IMR-90 (cell line): ENCODE measurements at regions not wholly inside any gene's neighbourhood (a gene's known extent, or its start where the extent isn't known, plus 50 kb on each side); places are given as distances from the start of the nearest gene placed in this dataset.

ENCODE experiments used
- ATAC-seq: fragments of 200-7000 bp; cut with Tn5 transposase; 2 replicates; pipeline ENCODE4 v1.9.1; 2020; ENCODE audit warnings: low read depth, mild to moderate bottlenecking, moderate library complexity
- BruUV-seq: library from RNA; stranded (reverse); fragments of 400-500 nt; replicated peaks from 2 replicates; lab custom pipeline; 2021; lab: Mats Ljungman, UMichigan
- CTCF ChIA-PET: fragments of 300-600 bp; formaldehyde crosslinking; extraction: SDS; loops from one replicate; lab custom pipeline; 2021; ENCODE audit warnings: antibody characterized with exemption; lab: Yijun Ruan, JAX
- POLR2A ChIA-PET: fragments of 300-600 bp; sonication (Branson Sonifier 250); formaldehyde crosslinking; loops from one replicate; lab custom pipeline; 2022; ENCODE audit warnings: antibody characterized with exemption; ENCODE audit not compliant: unreplicated experiment; lab: Charles Lee
- DNase-seq: peaks from one replicate; pipeline ENCODE4 v3.0.0; 2013
- H2AFZ ChIP-seq: replicated peaks from 2 replicates; pipeline ENCODE3; 2013; ENCODE audit warnings: low read length, mild to moderate bottlenecking; ENCODE audit not compliant: poor library complexity
- H2AK5ac ChIP-seq: 2 replicates; pipeline ENCODE4 v1.6.1; 2013; ENCODE audit warnings: low read depth, low read length, inconsistent platforms
- H2AK9ac ChIP-seq: replicated peaks from 2 replicates; pipeline ENCODE3; 2013; ENCODE audit warnings: mild to moderate bottlenecking, low read depth, low read length, moderate library complexity; ENCODE audit not compliant: poor library complexity
- H2BK120ac ChIP-seq: 2 replicates; pipeline ENCODE4 v1.6.1; 2013; ENCODE audit warnings: low read depth, low read length, inconsistent platforms
- H2BK15ac ChIP-seq: 3 replicates; pipeline ENCODE4 v1.6.1; 2013; ENCODE audit warnings: low read depth, low read length, inconsistent platforms
- H2BK20ac ChIP-seq: 2 replicates; pipeline ENCODE4 v1.6.1; 2013; ENCODE audit warnings: low read depth, mild to moderate bottlenecking, inconsistent platforms, low read length, moderate library complexity
- H2BK5ac ChIP-seq: 2 replicates; pipeline ENCODE4 v1.6.1; 2013; ENCODE audit warnings: mild to moderate bottlenecking, low read depth, low read length, inconsistent platforms; ENCODE audit not compliant: poor library complexity, severe bottlenecking
- H3K14ac ChIP-seq: replicated peaks from 2 replicates; pipeline ENCODE4 v1.6.1; 2013; ENCODE audit warnings: low read depth, low read length, inconsistent platforms
- H3K18ac ChIP-seq: 2 replicates; pipeline ENCODE4 v1.6.1; 2013; ENCODE audit warnings: low read depth, low read length, control low read depth
- H3K23ac ChIP-seq: 2 replicates; pipeline ENCODE4 v1.6.1; 2013; ENCODE audit warnings: low read depth, low read length, inconsistent platforms
- H3K27ac ChIP-seq: 2 replicates; pipeline ENCODE4 v1.5.1; 2013; ENCODE audit warnings: mild to moderate bottlenecking, control low read depth, low read length; ENCODE audit not compliant: insufficient read depth
- H3K27me3 ChIP-seq: 2 replicates; pipeline ENCODE4 v1.6.1; 2013; ENCODE audit warnings: low read length; ENCODE audit not compliant: control insufficient read depth, insufficient read depth
- H3K36me3 ChIP-seq: 2 replicates; pipeline ENCODE4 v1.6.1; 2013; ENCODE audit warnings: low read length, mixed read lengths; ENCODE audit not compliant: control insufficient read depth, insufficient read depth
- H3K4ac ChIP-seq: 2 replicates; pipeline ENCODE4 v1.6.1; 2013; ENCODE audit warnings: low read depth, low read length, inconsistent platforms
- H3K4me1 ChIP-seq: 2 replicates; pipeline ENCODE4 v1.6.1; 2013; ENCODE audit warnings: low read length, mixed read lengths; ENCODE audit not compliant: control insufficient read depth, insufficient read depth
- H3K4me2 ChIP-seq: 2 replicates; pipeline ENCODE4 v1.6.1; 2013; ENCODE audit warnings: low read depth, mild to moderate bottlenecking, control low read depth, low read length, moderate library complexity
- H3K4me3 ChIP-seq: 2 replicates; pipeline ENCODE4 v1.5.1; 2013; ENCODE audit warnings: low read depth, mild to moderate bottlenecking, control low read depth, low read length, moderate library complexity; ENCODE audit not compliant: insufficient read depth
- H3K56ac ChIP-seq: 2 replicates; pipeline ENCODE4 v1.6.1; 2013; ENCODE audit warnings: low read length, inconsistent platforms; ENCODE audit not compliant: insufficient read depth; ENCODE audit errors: extremely low read depth
- H3K79me1 ChIP-seq, 2 experiments: 2 replicates each; pipeline ENCODE4 v1.6.1; 2013; ENCODE audit warnings: low read length in 2 of 2, inconsistent platforms in 1 of 2, low read depth in 1 of 2
- H3K9ac ChIP-seq: 2 replicates; pipeline ENCODE4 v1.6.1; 2013; ENCODE audit warnings: low read depth, low read length, control low read depth
- H3K9me1 ChIP-seq: 2 replicates; pipeline ENCODE4 v1.6.1; 2013; ENCODE audit warnings: low read length, inconsistent platforms; ENCODE audit not compliant: insufficient read depth
- H3K9me3 ChIP-seq: 2 replicates; pipeline ENCODE4 v1.6.1; 2013; ENCODE audit warnings: low read length; ENCODE audit not compliant: control insufficient read depth, insufficient read depth
- H4K20me1 ChIP-seq: 2 replicates; pipeline ENCODE4 v1.6.1; 2013; ENCODE audit warnings: low read length, inconsistent platforms; ENCODE audit not compliant: insufficient read depth
- H4K5ac ChIP-seq: 2 replicates; pipeline ENCODE4 v1.6.1; 2013; ENCODE audit warnings: mild to moderate bottlenecking, low read depth, low read length, control low read depth
- H4K8ac ChIP-seq, 2 experiments: 2 replicates each; pipeline ENCODE4 v1.6.1; 2013; ENCODE audit warnings: low read depth in 2 of 2, low read length in 2 of 2, control low read depth in 1 of 2, inconsistent platforms in 1 of 2
- H4K91ac ChIP-seq: 2 replicates; pipeline ENCODE4 v1.6.1; 2013; ENCODE audit warnings: low read depth, low read length, inconsistent platforms; ENCODE audit not compliant: insufficient read depth
- CEBPB ChIP-seq: IDR thresholded peaks from 2 replicates; pipeline ENCODE4 v1.6.1; 2012; ENCODE audit warnings: low read depth, low read length, improper control_type of control experiment
- CTCF ChIP-seq: conservative IDR thresholded peaks from 2 replicates; pipeline ENCODE4 v1.5.1; 2012; ENCODE audit warnings: mild to moderate bottlenecking, low read depth, low read length, improper control_type of control experiment
- ELK1 ChIP-seq: fragments of 150-350 bp; IDR thresholded peaks from 2 replicates; pipeline ENCODE4 v1.6.1; 2016; ENCODE audit warnings: low read depth, mild to moderate bottlenecking, low read length, moderate library complexity, borderline replicate concordance
- FOS ChIP-seq: fragments of 150-350 bp; IDR thresholded peaks from 2 replicates; pipeline ENCODE4 v1.6.1; 2016; ENCODE audit warnings: low read depth, low read length
- MAFK ChIP-seq: IDR thresholded peaks from 2 replicates; pipeline ENCODE4 v1.6.1; 2012; ENCODE audit warnings: low read depth, low read length, improper control_type of control experiment
- MAZ ChIP-seq: IDR thresholded peaks from 2 replicates; pipeline ENCODE4 v1.6.1; 2012; ENCODE audit warnings: low read depth, mild to moderate bottlenecking, low read length, improper control_type of control experiment, moderate library complexity, borderline replicate concordance
- MXI1 ChIP-seq: IDR thresholded peaks from 2 replicates; pipeline ENCODE4 v1.6.1; 2012; ENCODE audit warnings: low read depth, mild to moderate bottlenecking, low read length, moderate library complexity, borderline replicate concordance
- RAD21 ChIP-seq: IDR thresholded peaks from 2 replicates; pipeline ENCODE4 v1.6.1; 2012; ENCODE audit warnings: low read length, improper control_type of control experiment
- RFX5 ChIP-seq: IDR thresholded peaks from 2 replicates; pipeline ENCODE4 v1.8.0; 2012; ENCODE audit warnings: low read depth, mild to moderate bottlenecking, low read length, moderate library complexity
- SMC3 ChIP-seq: fragments of 150-350 bp; IDR thresholded peaks from 2 replicates; pipeline ENCODE4 v1.6.1; 2016; ENCODE audit warnings: low read depth, mild to moderate bottlenecking, antibody characterized with exemption, low read length, moderate library complexity
- WGBS, 2 experiments: methylation state at CpG; one replicate each; pipeline versions ENCODE4 v1.1.5 to v1.1.7; 2013; ENCODE audit warnings: missing lambda C conversion rate in 2 of 2; ENCODE audit not compliant: insufficient read length in 1 of 2; ENCODE audit errors: extremely low coverage in 2 of 2; 5-methylcytosine and 5-hydroxymethylcytosine counted together
- dilution Hi-C: fragments of 300-500 bp; cut with HindIII; formaldehyde crosslinking; loops from one replicate; pipeline ENCODE4 v1.14.3; 2018; ENCODE audit warnings: low sequenced_read_pairs; ENCODE audit not compliant: unreplicated experiment
- in situ Hi-C: fragments of 300-500 bp; cut with MboI; formaldehyde crosslinking; loops from 3 replicates; pipeline ENCODE4 v1.14.3; 2019; ENCODE audit warnings: low sequenced_read_pairs, inconsistent platforms, mixed read lengths
- intact Hi-C: fragments of 100-400 bp; cut with micrococcal nuclease; formaldehyde crosslinking; loops from 2 replicates; pipeline ENCODE4 v1.10.0; 2022

GRCh38 chr1:60145771-60146170 is 72.2 kb upstream of the C1orf87 start:
- Histone ChIP-seq H3K18ac (no peak overlapping the region), H2AK9ac (no peak overlapping the region), H3K4me1 (no peaks in the 10 kb centered on the region), H2AFZ (no peak overlapping the region), H4K5ac (no peak overlapping the region), H2AK5ac (no peak overlapping the region), H3K27ac (no peak overlapping the region), H2BK15ac (no peak overlapping the region), H3K4ac (no peak overlapping the region), H3K4me3 (no peak overlapping the region), H3K4me2 (no peak overlapping the region), H3K9ac (no peak overlapping the region), H3K14ac (no peak overlapping the region), H3K79me1 (no peaks in the 10 kb centered on the region), H2BK120ac (no peak overlapping the region), H3K9me1 (no peaks in the 10 kb centered on the region), H4K20me1 (no peaks in the 10 kb centered on the region), H2BK20ac (no peak overlapping the region), H3K56ac (no peak overlapping the region), H4K8ac (no peak overlapping the region), H3K36me3 (no peaks in the 10 kb centered on the region), H4K91ac (no peak overlapping the region), H3K27me3 (no peaks in the 10 kb centered on the region), H3K9me3 (no peaks in the 10 kb centered on the region), H3K23ac (no peak overlapping the region), H2BK5ac (no peak overlapping the region)
- ChIA-PET CTCF (no interaction called here), POLR2A (no interaction called here)
- intact Hi-C loops = no loop called here
- no CpG with 5 or more reads among the region's 1 CpG for WGBS, 2 experiments
- in situ Hi-C loops = no loop called here
- no peak for DNase-seq
- no peak for TF ChIP-seq CEBPB
- TF ChIP-seq MAFK = no peak
- no peak for TF ChIP-seq FOS
- no peak for TF ChIP-seq MAZ
- no peak for TF ChIP-seq RFX5
- TF ChIP-seq SMC3 = no peak
- TF ChIP-seq RAD21 = no peak
- TF ChIP-seq MXI1 = no peak
- TF ChIP-seq ELK1 = no peak
- TF ChIP-seq CTCF = no peak
- no TSS peak for BruUV-seq
- no peak for ATAC-seq
- dilution Hi-C loops = no loop called here
